ENCODE measurements at regions not wholly inside any gene's neighbourhood (a gene's known extent, or its start where the extent isn't known, plus 50 kb on each side); places are given as distances from the start of the nearest gene placed in this dataset.

DNA sequence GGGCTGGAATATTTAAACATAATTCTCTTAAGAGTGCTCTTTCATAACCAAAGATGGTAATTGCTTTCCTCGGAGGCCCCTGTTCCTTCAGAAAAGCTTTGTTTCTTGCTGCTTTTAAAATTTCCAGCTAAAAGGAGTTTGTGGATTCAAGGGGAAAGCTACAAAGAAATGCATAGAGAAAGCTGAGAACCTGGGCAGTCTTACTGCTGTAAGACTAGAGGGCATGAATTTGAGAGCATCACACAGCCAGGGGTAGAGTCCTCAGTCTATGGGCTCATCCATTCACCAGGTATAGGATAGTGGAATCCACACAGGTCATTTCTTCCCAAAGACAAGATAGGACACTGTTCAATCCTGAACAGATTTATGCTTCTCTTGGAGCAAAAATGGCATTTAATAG, 186.3 kb upstream of the PLD5 start:
- no peaks in the 10 kb centered on the region for H3K27me3 ChIP-seq (ENCODE audit: control insufficient read depth, low read length)

DNA sequence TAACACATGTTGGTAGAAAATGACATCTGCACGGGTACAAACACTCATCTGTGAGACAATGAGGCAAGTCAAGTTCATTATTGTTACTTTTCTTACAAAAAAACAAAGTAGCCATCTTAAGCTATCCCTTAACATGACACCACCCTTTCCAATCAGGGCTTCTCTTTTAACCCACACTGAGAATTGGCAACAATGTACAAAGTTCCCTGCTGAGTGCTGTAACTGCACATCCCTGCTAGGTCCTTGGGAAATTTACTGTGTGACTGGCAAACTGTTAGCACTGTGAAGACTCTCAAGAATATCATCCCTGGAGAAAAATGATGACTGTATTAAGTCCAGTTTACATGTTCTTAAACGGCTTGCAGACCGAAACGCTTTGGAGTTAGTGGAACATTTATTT, 185.8 kb upstream of the PLD5 start:
- no peak overlapping the region for H3K4me3 ChIP-seq (ENCODE audit: low read length)
- no peak for TF ChIP-seq EZH2phosphoT487 (IDR thresholded peaks at IDR 0.05; ENCODE audit: borderline replicate concordance, low read length)
- TF ChIP-seq, protein P1, sequence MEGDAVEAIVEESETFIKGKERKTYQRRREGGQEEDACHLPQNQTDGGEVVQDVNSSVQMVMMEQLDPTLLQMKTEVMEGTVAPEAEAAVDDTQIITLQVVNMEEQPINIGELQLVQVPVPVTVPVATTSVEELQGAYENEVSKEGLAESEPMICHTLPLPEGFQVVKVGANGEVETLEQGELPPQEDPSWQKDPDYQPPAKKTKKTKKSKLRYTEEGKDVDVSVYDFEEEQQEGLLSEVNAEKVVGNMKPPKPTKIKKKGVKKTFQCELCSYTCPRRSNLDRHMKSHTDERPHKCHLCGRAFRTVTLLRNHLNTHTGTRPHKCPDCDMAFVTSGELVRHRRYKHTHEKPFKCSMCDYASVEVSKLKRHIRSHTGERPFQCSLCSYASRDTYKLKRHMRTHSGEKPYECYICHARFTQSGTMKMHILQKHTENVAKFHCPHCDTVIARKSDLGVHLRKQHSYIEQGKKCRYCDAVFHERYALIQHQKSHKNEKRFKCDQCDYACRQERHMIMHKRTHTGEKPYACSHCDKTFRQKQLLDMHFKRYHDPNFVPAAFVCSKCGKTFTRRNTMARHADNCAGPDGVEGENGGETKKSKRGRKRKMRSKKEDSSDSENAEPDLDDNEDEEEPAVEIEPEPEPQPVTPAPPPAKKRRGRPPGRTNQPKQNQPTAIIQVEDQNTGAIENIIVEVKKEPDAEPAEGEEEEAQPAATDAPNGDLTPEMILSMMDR (IDR thresholded peaks at IDR 0.05; ENCODE audit: low read depth, low read length, poor library complexity, severe bottlenecking), result no peak
- no peaks in the 10 kb centered on the region for H3K4me1 ChIP-seq (ENCODE audit: control insufficient read depth, low read length)
- no peak overlapping the region for H3K4me2 ChIP-seq (ENCODE audit: low read length)
- no peaks in the 10 kb centered on the region for H3F3A ChIP-seq (ENCODE audit: control insufficient read depth, insufficient read depth)
- no peak overlapping the region for H3K27ac ChIP-seq (ENCODE audit: low read depth, low read length)
- H3K36me3 ChIP-seq (ENCODE audit: control insufficient read depth, low read length), result no peaks in the 10 kb centered on the region
- H3K27me3 ChIP-seq (ENCODE audit: control insufficient read depth, low read length), result no peaks in the 10 kb centered on the region
- H3K79me2 ChIP-seq (ENCODE audit: control insufficient read depth, low read length), result no peaks in the 10 kb centered on the region
- H3K9me2 ChIP-seq (replicated peaks; ENCODE audit: control insufficient read depth, low read length), result no peaks in the 10 kb centered on the region
- no peaks in the 10 kb centered on the region for H4K20me1 ChIP-seq (ENCODE audit: control insufficient read depth, insufficient read depth, low read depth, low read length)
- H3K9me3 ChIP-seq (ENCODE audit: control insufficient read depth, insufficient read depth, low read length), result no peaks in the 10 kb centered on the region

More for the DNA sequence above, 186.3 kb upstream of the PLD5 start:
- H3K9me3 ChIP-seq (ENCODE audit: control insufficient read depth, insufficient read depth, low read length), result no peaks in the 10 kb centered on the region
- H3K4me2 ChIP-seq (ENCODE audit: low read length), result no peak overlapping the region
- H3K79me2 ChIP-seq (ENCODE audit: control insufficient read depth, low read length), result no peaks in the 10 kb centered on the region
- H3F3A ChIP-seq (ENCODE audit: control insufficient read depth, insufficient read depth), result no peaks in the 10 kb centered on the region
- no peaks in the 10 kb centered on the region for H3K9me2 ChIP-seq (replicated peaks; ENCODE audit: control insufficient read depth, low read length)
- no peaks in the 10 kb centered on the region for H3K36me3 ChIP-seq (ENCODE audit: control insufficient read depth, low read length)
- no peaks in the 10 kb centered on the region for H4K20me1 ChIP-seq (ENCODE audit: control insufficient read depth, insufficient read depth, low read depth, low read length)
- TF ChIP-seq EZH2phosphoT487 (IDR thresholded peaks at IDR 0.05; ENCODE audit: borderline replicate concordance, low read length), result no peak
- TF ChIP-seq, protein P1 (IDR thresholded peaks at IDR 0.05; ENCODE audit: low read depth, low read length, poor library complexity, severe bottlenecking), result no peak
- no peak overlapping the region for H3K27ac ChIP-seq (ENCODE audit: low read depth, low read length)
- no peaks in the 10 kb centered on the region for H3K4me1 ChIP-seq (ENCODE audit: control insufficient read depth, low read length)
- no peak overlapping the region for H3K4me3 ChIP-seq (ENCODE audit: low read length)

DNA sequence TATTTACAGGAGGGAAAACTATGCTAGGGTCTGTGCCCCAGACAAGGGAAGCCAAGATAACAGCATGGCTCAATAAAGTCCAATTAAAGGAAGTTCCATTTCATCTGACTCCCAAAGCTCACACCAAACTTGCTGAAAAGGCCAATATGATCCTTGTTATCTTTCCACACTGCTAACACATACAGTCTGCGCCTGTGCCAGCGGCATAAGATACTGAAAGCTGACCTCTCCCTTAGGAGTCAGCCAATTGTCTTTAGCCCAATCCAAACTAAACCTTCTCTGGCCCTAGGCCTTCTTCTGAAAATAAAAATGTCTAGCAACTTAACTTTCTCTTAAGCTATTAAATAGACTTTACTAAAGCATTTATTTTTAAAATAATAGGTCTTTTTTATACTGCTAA, 179.0 kb upstream of the PLD5 start:
- H3F3A ChIP-seq (ENCODE audit: control insufficient read depth, insufficient read depth), result no peaks in the 10 kb centered on the region
- H3K4me1 ChIP-seq (ENCODE audit: control insufficient read depth, low read length), result no peaks in the 10 kb centered on the region
- H3K4me3 ChIP-seq (ENCODE audit: low read length), result no peak overlapping the region

More for the DNA sequence above, 179.0 kb upstream of the PLD5 start:
- Histone ChIP-seq H3K9me3 (ENCODE audit: control insufficient read depth, insufficient read depth, low read length) (no peaks in the 10 kb centered on the region), H4K20me1 (ENCODE audit: control insufficient read depth, insufficient read depth, low read depth, low read length) (no peaks in the 10 kb centered on the region), H3K4me2 (ENCODE audit: low read length) (no peak overlapping the region), H3K79me2 (ENCODE audit: control insufficient read depth, low read length) (no peaks in the 10 kb centered on the region), H3K9me2 (replicated peaks; ENCODE audit: control insufficient read depth, low read length) (no peaks in the 10 kb centered on the region), H3K27ac (ENCODE audit: low read depth, low read length) (no peak overlapping the region), H3K27me3 (ENCODE audit: control insufficient read depth, low read length) (peaks cover 10% of the 10 kb centered on the region; the same call in 1 of the 2 replicates), H3K36me3 (ENCODE audit: control insufficient read depth, low read length) (no peaks in the 10 kb centered on the region)
- TF ChIP-seq EZH2phosphoT487 (IDR thresholded peaks at IDR 0.05; ENCODE audit: borderline replicate concordance, low read length), result no peak
- TF ChIP-seq, protein P1 (IDR thresholded peaks at IDR 0.05; ENCODE audit: low read depth, low read length, poor library complexity, severe bottlenecking), result no peak

All from DOHH2 (cell line).